A673 (cell line): ENCODE measurements at regions not wholly inside any gene's neighbourhood (a gene's known extent, or its start where the extent isn't known, plus 50 kb on each side); places are given as distances from the start of the nearest gene placed in this dataset.

Experiments
- EZH2 ChIP-seq: fragments of 200-600 bp; sonication (generic); IDR thresholded peaks from 2 replicates; pipeline ENCODE4 v1.6.1; 2017; ENCODE audit warnings: borderline replicate concordance, low read depth, mild to moderate bottlenecking, mixed read lengths, antibody characterized with exemption, low read length; ENCODE audit not compliant: poor library complexity, severe bottlenecking
- TF ChIP-seq, protein P1 (sequence below): fragments of 300-800, 200-600 bp; sonication (generic); conservative IDR thresholded peaks from 2 replicates; pipeline ENCODE4 v1.5.1; 2017; ENCODE audit warnings: low read depth, mild to moderate bottlenecking, antibody characterized with exemption, low read length, moderate library complexity, mixed read lengths

DNA sequence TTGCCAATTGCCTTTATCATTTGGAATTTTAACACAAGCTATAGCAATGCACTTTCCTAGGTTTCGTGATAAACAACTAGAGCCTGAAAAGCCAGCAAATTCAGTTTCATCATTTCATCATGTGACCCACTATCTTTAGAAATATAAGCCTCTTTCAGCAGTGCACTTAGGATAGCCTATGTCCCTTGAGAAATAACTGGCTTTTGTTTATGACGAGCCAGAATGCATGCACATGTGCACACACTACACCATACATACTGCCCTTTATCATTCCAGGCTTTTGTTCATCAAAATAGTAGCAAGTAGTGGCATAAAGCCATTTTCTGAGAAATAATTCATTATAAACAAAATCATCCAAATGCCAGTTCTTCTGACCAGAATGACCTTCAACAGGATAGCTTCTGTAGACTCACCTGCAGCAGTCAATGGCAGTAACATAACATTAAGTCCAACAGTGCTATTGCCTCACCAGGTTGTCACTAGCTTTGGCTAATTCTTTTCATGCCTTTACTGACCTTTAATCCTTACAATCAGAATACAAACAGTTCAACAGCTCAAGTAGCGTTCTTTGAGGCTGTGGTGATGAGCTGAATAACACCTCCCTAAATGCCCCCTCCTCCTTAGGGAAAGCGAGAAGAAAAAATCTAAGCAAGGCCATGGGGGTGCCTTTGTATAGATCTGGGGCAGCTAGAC is 132.3 kb upstream of the SMARCA2 start:
- TF ChIP-seq, protein P1, sequence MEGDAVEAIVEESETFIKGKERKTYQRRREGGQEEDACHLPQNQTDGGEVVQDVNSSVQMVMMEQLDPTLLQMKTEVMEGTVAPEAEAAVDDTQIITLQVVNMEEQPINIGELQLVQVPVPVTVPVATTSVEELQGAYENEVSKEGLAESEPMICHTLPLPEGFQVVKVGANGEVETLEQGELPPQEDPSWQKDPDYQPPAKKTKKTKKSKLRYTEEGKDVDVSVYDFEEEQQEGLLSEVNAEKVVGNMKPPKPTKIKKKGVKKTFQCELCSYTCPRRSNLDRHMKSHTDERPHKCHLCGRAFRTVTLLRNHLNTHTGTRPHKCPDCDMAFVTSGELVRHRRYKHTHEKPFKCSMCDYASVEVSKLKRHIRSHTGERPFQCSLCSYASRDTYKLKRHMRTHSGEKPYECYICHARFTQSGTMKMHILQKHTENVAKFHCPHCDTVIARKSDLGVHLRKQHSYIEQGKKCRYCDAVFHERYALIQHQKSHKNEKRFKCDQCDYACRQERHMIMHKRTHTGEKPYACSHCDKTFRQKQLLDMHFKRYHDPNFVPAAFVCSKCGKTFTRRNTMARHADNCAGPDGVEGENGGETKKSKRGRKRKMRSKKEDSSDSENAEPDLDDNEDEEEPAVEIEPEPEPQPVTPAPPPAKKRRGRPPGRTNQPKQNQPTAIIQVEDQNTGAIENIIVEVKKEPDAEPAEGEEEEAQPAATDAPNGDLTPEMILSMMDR: no peak
- TF ChIP-seq EZH2: no peak
